PFSK-1 (cell line): ENCODE measurements at regions not wholly inside any gene's neighbourhood (a gene's known extent, or its start where the extent isn't known, plus 50 kb on each side); places are given as distances from the start of the nearest gene placed in this dataset.

Experiments used
- FOXP2 ChIP-seq: optimal IDR thresholded peaks from 2 replicates; pipeline ENCODE3; 2011; ENCODE audit warnings: borderline replicate concordance, control low read depth, inconsistent platforms; ENCODE audit not compliant: insufficient read depth; ENCODE audit errors: extremely low read length, extremely low read depth
- POLR2AphosphoS5 ChIP-seq: IDR thresholded peaks from 2 replicates; pipeline ENCODE4 v1.6.1; 2012; ENCODE audit warnings: low read depth, mild to moderate bottlenecking, control low read depth, low read length, moderate library complexity
- REST ChIP-seq, 2 experiments: IDR thresholded peaks; 2 replicates each; pipeline versions ENCODE4 v1.6.1 to v1.8.0; 2011 to 2012; ENCODE audit warnings: low read depth in 2 of 2, low read length in 2 of 2, control low read depth in 1 of 2, inconsistent platforms in 1 of 2, mild to moderate bottlenecking in 1 of 2, moderate library complexity in 1 of 2; ENCODE audit not compliant: insufficient read depth in 1 of 2
- SIN3A ChIP-seq: IDR thresholded peaks from 2 replicates; pipeline ENCODE4 v1.6.1; 2012; ENCODE audit warnings: mild to moderate bottlenecking, low read length, moderate library complexity, borderline replicate concordance; ENCODE audit not compliant: insufficient read depth

- no peak for TF ChIP-seq POLR2AphosphoS5
- no peak for TF ChIP-seq REST (IDR thresholded peaks at IDR 0.05; ENCODE audit: insufficient read depth in 1 of 2, low read depth in 2 of 2, low read length in 2 of 2)
- no peak for TF ChIP-seq SIN3A
- TF ChIP-seq FOXP2 = no peak
Observed at GRCh38 chr2:234157817-234158588, 107.5 kb downstream of the SPP2 start.
